ENCODE measurements at regions not wholly inside any gene's neighbourhood (a gene's known extent, or its start where the extent isn't known, plus 50 kb on each side); places are given as distances from the start of the nearest gene placed in this dataset.

DNA sequence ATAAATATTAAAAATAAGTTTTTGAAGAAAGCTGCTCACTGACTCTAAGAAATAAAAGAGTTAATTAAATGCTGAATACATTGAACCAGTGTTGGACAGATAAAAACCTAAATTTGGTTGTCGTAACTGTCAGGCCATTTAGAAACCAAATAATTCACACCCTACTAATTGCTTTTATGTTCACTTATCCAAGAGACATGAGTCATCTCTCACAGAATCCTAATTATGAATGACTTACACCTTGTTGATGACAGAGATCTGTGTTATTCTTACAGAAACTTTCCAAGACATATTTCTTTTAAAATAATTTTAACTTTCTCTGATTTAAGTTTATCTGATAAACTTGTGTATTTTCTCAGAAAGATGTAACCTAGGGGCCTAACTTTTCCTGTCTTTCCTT is 250.7 kb downstream of the IKZF2 start:
- DNase-seq (ENCODE audit: low read depth) = no peak
- no peak overlapping the region for H3K4me3 ChIP-seq (replicated peaks; ENCODE audit: low read depth, low read length)
- TF ChIP-seq, protein P1, sequence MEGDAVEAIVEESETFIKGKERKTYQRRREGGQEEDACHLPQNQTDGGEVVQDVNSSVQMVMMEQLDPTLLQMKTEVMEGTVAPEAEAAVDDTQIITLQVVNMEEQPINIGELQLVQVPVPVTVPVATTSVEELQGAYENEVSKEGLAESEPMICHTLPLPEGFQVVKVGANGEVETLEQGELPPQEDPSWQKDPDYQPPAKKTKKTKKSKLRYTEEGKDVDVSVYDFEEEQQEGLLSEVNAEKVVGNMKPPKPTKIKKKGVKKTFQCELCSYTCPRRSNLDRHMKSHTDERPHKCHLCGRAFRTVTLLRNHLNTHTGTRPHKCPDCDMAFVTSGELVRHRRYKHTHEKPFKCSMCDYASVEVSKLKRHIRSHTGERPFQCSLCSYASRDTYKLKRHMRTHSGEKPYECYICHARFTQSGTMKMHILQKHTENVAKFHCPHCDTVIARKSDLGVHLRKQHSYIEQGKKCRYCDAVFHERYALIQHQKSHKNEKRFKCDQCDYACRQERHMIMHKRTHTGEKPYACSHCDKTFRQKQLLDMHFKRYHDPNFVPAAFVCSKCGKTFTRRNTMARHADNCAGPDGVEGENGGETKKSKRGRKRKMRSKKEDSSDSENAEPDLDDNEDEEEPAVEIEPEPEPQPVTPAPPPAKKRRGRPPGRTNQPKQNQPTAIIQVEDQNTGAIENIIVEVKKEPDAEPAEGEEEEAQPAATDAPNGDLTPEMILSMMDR (IDR thresholded peaks at IDR 0.05; ENCODE audit: low read length, missing control alignments) = no peak

DNA sequence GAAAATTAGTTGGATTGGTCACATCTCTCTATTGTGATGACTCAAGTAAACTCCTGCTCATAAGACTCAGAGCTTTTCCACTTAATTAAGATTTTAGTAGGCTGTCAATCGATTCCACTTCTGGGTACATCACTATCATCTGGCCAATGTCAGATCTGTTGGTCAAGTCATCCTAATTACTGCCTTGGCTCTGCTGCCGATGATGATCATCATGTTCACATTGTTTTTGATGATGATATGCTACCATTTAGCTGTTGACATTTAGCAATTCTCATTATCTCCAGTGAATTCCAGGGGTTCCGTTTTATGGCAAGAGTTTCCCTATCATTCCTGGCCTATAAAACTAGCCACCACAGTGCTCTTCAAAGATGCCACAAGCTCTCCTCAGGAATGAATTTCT is 253.4 kb downstream of the IKZF2 start:
- DNase-seq (ENCODE audit: low read depth) = no peak
- TF ChIP-seq, protein P1 (IDR thresholded peaks at IDR 0.05; ENCODE audit: low read length, missing control alignments) = no peak
- H3K4me3 ChIP-seq (replicated peaks; ENCODE audit: low read depth, low read length) = no peak overlapping the region

DNA sequence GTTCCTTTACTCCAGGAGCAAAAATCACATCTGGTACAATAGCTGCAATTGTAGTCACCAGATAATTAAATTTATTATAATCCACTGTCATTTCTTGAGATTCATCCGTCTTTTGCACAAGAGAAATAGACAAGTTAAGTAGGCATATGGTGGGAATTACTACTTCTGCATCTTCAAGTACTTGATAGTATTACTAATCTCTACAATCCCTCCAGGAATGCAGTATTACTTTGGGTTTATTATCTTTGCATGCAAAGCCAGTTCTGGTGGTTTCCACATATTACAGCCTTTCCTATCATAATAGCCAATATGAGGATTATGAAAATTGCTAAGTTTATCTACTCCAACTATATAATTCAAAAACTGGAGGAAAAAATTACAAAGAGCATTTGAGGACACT is 254.1 kb downstream of the IKZF2 start:
- no peak for DNase-seq (ENCODE audit: low read depth)
- TF ChIP-seq, protein P1 (IDR thresholded peaks at IDR 0.05; ENCODE audit: low read length, missing control alignments) = no peak
- H3K4me3 ChIP-seq (replicated peaks; ENCODE audit: low read depth, low read length) = no peak overlapping the region

DNA sequence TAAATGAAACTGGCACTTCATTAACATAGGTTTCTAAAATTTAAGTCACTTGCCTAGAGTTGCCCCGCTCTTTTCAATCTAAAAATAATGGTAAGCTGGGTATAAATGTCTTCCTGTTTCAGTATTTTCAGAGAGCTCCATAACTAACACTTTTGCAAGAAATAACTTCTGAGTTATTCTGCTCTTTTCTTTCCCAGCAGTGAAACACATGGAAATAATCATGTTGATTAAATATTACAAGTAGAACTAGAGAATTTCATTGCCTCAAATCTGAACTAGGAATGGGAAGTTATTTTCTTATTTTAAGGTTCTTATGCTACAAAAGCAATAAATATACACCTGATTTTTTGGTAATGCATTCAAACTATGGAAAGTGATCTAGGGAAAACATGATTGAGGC is 257.4 kb downstream of the IKZF2 start:
- H3K4me3 ChIP-seq (replicated peaks; ENCODE audit: low read depth, low read length) = no peak overlapping the region
- no peak for DNase-seq (ENCODE audit: low read depth)
- TF ChIP-seq, protein P1 (IDR thresholded peaks at IDR 0.05; ENCODE audit: low read length, missing control alignments) = no peak

DNA sequence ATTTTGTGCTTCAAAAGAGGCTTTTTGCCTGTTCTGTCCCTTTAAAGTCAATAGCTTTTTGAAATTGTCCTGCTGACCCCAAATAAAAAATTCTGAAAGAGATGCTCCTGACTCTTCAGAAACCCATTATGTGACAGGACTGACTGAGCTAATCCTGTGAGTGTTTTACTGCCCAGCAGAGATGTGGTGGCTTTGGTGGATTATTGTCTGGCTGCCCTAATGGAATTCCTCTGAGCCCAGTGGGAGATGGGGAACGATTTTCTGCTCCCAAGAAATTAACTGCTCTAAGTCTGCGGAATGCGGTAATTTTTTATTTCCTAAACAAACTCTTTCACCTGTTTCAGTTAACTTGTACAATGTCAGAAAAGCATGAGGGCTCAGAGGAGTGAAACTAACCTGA is 258.2 kb downstream of the IKZF2 start:
- DNase-seq (ENCODE audit: low read depth) = no peak
- H3K4me3 ChIP-seq (replicated peaks; ENCODE audit: low read depth, low read length) = no peak overlapping the region
- TF ChIP-seq, protein P1 (IDR thresholded peaks at IDR 0.05; ENCODE audit: low read length, missing control alignments) = no peak

DNA sequence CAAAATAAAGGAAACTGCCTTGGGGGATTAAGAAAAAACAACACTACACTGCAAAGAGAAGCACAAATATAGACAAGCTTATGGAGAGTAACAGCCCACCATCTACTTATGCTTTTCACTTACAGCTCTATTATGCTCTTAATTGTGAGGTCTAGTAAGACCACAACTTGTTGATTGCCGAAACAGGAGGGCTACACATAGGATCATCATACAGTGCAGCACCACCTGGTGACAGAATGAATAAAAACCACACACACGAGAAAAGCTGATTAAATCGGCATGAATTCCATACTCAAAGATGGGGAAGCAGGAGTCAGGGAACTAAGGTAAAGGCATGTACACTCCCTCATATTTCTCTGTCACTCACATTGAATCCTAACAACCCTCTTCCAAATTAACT is 259.2 kb downstream of the IKZF2 start:
- H3K4me3 ChIP-seq (replicated peaks; ENCODE audit: low read depth, low read length) = no peak overlapping the region
- peak; percentile 78 for DNase-seq (ENCODE audit: low read depth)

DNA sequence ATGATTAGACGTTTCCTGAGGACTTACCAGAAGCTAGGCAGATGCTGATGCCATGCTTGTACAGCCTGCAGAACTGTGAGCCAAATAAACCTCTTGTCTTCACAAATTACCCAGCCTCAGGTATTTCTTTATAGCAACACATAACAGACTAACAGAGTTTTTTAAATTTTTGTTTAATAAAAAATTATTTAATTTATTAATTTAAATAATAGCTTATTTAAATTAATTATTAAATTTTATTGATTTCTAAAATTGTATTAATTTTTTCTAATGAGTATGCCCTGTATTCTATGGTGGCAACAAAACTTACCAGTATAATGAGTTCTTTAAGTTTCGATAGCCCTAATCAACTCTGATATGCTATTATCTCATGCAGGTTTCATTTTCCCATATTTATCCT is 259.8 kb downstream of the IKZF2 start:
- DNase-seq (ENCODE audit: low read depth) = no peak
- TF ChIP-seq, protein P1 (IDR thresholded peaks at IDR 0.05; ENCODE audit: low read length, missing control alignments) = no peak
- H3K4me3 ChIP-seq (replicated peaks; ENCODE audit: low read depth, low read length) = no peak overlapping the region

More for the DNA sequence above, 259.2 kb downstream of the IKZF2 start:
- TF ChIP-seq, protein P1 (IDR thresholded peaks at IDR 0.05; ENCODE audit: low read length, missing control alignments) = peak; percentile 63

Measured in fibroblast of pulmonary artery (primary cell).